GM12878 (cell line): ENCODE measurements at regions not wholly inside any gene's neighbourhood (a gene's known extent, or its start where the extent isn't known, plus 50 kb on each side); places are given as distances from the start of the nearest gene placed in this dataset.

Experiments used
- ATAC-seq: fragments of 200-7000 bp; cut with Tn5 transposase; 3 replicates; pipeline ENCODE4 v1.9.1; 2020; ENCODE audit warnings: mild to moderate bottlenecking, moderate library complexity
- BruUV-seq: library from RNA; stranded (reverse); fragments of 400-500 nt; replicated peaks from 2 replicates; lab custom pipeline; 2021; lab: Mats Ljungman, UMichigan
- CTCF ChIA-PET: fragments of 300-600 bp; sonication (Branson Sonifier 250); formaldehyde crosslinking; extraction: SDS; loops from one replicate; lab custom pipeline; 2021; ENCODE audit warnings: inconsistent platforms; lab: Yijun Ruan, JAX
- POLR2A ChIA-PET: fragments of 350-600 bp; formaldehyde crosslinking; extraction: SDS; loops from one replicate; lab custom pipeline; 2021; ENCODE audit warnings: inconsistent platforms; lab: Charles Lee
- RAD21 ChIA-PET: fragments of 300-600 bp; sonication (Branson Sonifier 250); formaldehyde crosslinking; loops from one replicate; lab custom pipeline; 2023; ENCODE audit warnings: antibody characterized with exemption; ENCODE audit not compliant: unreplicated experiment; lab: Charles Lee
- SMC1A ChIA-PET: fragments of 300-600 bp; sonication (Branson Sonifier 250); formaldehyde crosslinking; loops from one replicate; lab custom pipeline; 2023; ENCODE audit not compliant: unreplicated experiment, uncharacterized antibody; lab: Charles Lee
- DNase-seq: peaks from one replicate; pipeline ENCODE4 v3.0.0-alpha.2; 2011; ENCODE audit warnings: low read depth, low spot score
- FAIRE-seq: peaks from 3 replicates; lab custom pipeline; 2011; peaks lifted over from hg19 to GRCh38; lab: Jason Lieb, UNC
- H2AFZ ChIP-seq: 2 replicates; pipeline ENCODE4 v1.6.0; 2011; ENCODE audit warnings: low read depth, low read length, control low read depth; ENCODE audit not compliant: control insufficient read depth
- H3K27ac ChIP-seq: 2 replicates; pipeline ENCODE4 v1.5.1; 2011; ENCODE audit warnings: control low read depth; ENCODE audit not compliant: control insufficient read depth, insufficient read depth
- H3K27me3 ChIP-seq, 2 experiments: replicated peaks in 1 of 2; 2 replicates each; pipeline versions ENCODE4 v1.6.0 to v1.6.1; 2011; ENCODE audit warnings: low read length in 1 of 2; ENCODE audit not compliant: control insufficient read depth in 2 of 2, insufficient read depth in 2 of 2
- H3K36me3 ChIP-seq, 2 experiments: 2 replicates each; pipeline ENCODE4 v1.5.1; 2011; ENCODE audit warnings: low read length in 1 of 2; ENCODE audit not compliant: control insufficient read depth in 2 of 2, insufficient read depth in 2 of 2
- H3K4me1 ChIP-seq: 2 replicates; pipeline ENCODE4 v1.6.1; 2011; ENCODE audit warnings: mild to moderate bottlenecking, low read length, moderate library complexity, mixed read lengths; ENCODE audit not compliant: control insufficient read depth, insufficient read depth
- H3K4me2 ChIP-seq: 2 replicates; pipeline ENCODE4 v1.6.0; 2011; ENCODE audit warnings: control low read depth; ENCODE audit not compliant: control insufficient read depth, insufficient read depth
- H3K4me3 ChIP-seq: fragments of 200-600 bp; sonication (generic); 2 replicates; pipeline ENCODE4 v1.5.1; 2016
- H3K79me2 ChIP-seq: 2 replicates; pipeline ENCODE4 v1.6.0; 2011; ENCODE audit warnings: low read length; ENCODE audit not compliant: control insufficient read depth, insufficient read depth
- H3K9ac ChIP-seq: 2 replicates; pipeline ENCODE4 v1.8.0; 2011; ENCODE audit warnings: low read length, control low read depth, mixed read lengths; ENCODE audit not compliant: control insufficient read depth, insufficient read depth
- H3K9me3 ChIP-seq: replicated peaks from 3 replicates; pipeline ENCODE4 v1.5.1; 2011; ENCODE audit warnings: mild to moderate bottlenecking, low read length; ENCODE audit not compliant: control insufficient read depth, insufficient read depth
- H4K20me1 ChIP-seq: 2 replicates; pipeline ENCODE4 v1.6.0; 2011; ENCODE audit not compliant: control insufficient read depth, insufficient read depth
- CBX5 ChIP-seq: sonication (generic); IDR thresholded peaks from 2 replicates; pipeline ENCODE4 v1.6.1; 2016; ENCODE audit warnings: low read depth, moderate library complexity, mild to moderate bottlenecking, inconsistent platforms
- KDM1A ChIP-seq: fragments of 200-600 bp; sonication (generic); IDR thresholded peaks from 2 replicates; pipeline ENCODE4 v1.6.1; 2016; ENCODE audit warnings: borderline replicate concordance
- NFYB ChIP-seq: IDR thresholded peaks from 2 replicates; pipeline ENCODE4 v1.6.1; 2011; ENCODE audit warnings: low read depth, mild to moderate bottlenecking, low read length, improper control_type of control experiment, moderate library complexity; ENCODE audit not compliant: insufficient read depth
- SUZ12 ChIP-seq: fragments of 200-600 bp; sonication (generic); IDR thresholded peaks from one replicate; pipeline ENCODE4 v1.6.1; 2018; ENCODE audit warnings: antibody characterized with exemption, mild to moderate bottlenecking; ENCODE audit not compliant: unreplicated experiment
- ZNF217 ChIP-seq: fragments of 450-650 bp; IDR thresholded peaks from 2 replicates; pipeline ENCODE4 v1.6.1; 2017; ENCODE audit warnings: antibody characterized with exemption, mild to moderate bottlenecking
- WGBS: methylation state at CpG from one replicate; pipeline ENCODE4 v1.1.6; 2016; ENCODE audit warnings: low lambda C conversion rate; ENCODE audit not compliant: insufficient replicate concordance, insufficient coverage; ENCODE audit errors: missing lambda C conversion rate; 5-methylcytosine and 5-hydroxymethylcytosine counted together
- in situ Hi-C: fragments of 300-500 bp; cut with MboI; formaldehyde crosslinking; loops from 9 replicates; pipeline ENCODE4 v1.14.3; 2018; ENCODE audit warnings: mixed read lengths
- intact Hi-C: fragments of 100-400 bp; cut with micrococcal nuclease; formaldehyde crosslinking; loops from one replicate; pipeline ENCODE4 v1.14.2; 2022; ENCODE audit not compliant: unreplicated experiment
- TF ChIP-seq, protein P1 (sequence below): fragments of 450-650 bp; IDR thresholded peaks from 2 replicates; pipeline ENCODE4 v1.6.1; 2016; ENCODE audit warnings: mild to moderate bottlenecking

- TF ChIP-seq SUZ12 (no peak), NFYB (no peak), KDM1A (no peak), ZNF217 (no peak), CBX5 (no peak)
Observed at GRCh38 chr17:65431116-65431515, 130.3 kb downstream of the AXIN2 start (continued).

DNA sequence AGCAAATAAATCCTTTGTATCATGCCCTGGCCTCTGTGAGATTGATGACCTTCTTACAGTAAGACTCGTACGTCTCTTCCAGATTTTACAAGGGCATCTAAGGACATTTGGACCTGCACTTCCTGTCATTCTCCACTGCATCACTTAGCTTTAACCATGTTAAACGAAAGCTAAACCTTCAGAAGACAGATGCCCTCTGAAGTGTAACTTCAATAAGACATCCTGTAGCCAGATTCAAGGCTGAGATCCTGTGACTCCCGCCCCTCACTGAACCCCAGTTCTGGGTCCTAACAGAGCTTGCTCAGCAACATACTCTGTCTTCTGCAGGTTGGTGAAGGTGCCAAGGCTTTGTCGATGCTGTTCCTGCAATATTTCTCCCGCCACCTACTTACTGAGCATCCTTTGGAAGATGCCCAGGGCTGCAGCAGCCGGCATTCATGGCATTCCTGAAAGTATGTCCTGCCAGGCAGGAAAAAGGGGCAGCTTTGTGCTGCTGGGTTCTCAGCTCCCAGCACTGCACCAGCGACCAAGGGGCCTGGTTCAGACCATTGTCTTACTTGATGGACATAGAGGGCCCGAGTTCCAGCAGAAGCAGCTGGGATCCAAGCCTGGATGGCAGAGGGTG lies 131.1 kb downstream of the AXIN2 start:
- Histone ChIP-seq H4K20me1 (no peaks in the 10 kb centered on the region), H3K27me3 (no peaks in the 10 kb centered on the region), H3K4me3 (no peak overlapping the region), H3K4me2 (no peak overlapping the region), H3K79me2 (no peaks in the 10 kb centered on the region), H3K9ac (no peak overlapping the region), H2AFZ (no peak overlapping the region), H3K27ac (no peak overlapping the region), H3K4me1 (no peaks in the 10 kb centered on the region), H3K9me3 (no peaks in the 10 kb centered on the region; the same call in 1 of the 3 replicates), H3K36me3 (no peaks in the 10 kb centered on the region)
- FAIRE-seq, result no peak
- TF ChIP-seq, protein P1, sequence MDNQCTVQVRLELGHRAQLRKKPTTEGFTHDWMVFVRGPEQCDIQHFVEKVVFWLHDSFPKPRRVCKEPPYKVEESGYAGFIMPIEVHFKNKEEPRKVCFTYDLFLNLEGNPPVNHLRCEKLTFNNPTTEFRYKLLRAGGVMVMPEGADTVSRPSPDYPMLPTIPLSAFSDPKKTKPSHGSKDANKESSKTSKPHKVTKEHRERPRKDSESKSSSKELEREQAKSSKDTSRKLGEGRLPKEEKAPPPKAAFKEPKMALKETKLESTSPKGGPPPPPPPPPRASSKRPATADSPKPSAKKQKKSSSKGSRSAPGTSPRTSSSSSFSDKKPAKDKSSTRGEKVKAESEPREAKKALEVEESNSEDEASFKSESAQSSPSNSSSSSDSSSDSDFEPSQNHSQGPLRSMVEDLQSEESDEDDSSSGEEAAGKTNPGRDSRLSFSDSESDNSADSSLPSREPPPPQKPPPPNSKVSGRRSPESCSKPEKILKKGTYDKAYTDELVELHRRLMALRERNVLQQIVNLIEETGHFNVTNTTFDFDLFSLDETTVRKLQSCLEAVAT, result no peak
- no peak for DNase-seq
- ATAC-seq, result no peak
- POLR2A ChIA-PET, result no interaction called here
- BruUV-seq, result no TSS peak
- intact Hi-C loops (no loop called here), in situ Hi-C loops (no loop called here)
- RAD21 ChIA-PET, result no interaction called here
- 7% methylated on average over 9 of the region's 9 CpGs for WGBS
- SMC1A ChIA-PET, result no interaction called here
- CTCF ChIA-PET, result interaction anchor here (0.6 kb wide), 1 partner anchor 349 kb away, joined by 4 read pairs; no protein-coding TSS in a partner anchor
